ENCODE measurements at regions not wholly inside any gene's neighbourhood (a gene's known extent, or its start where the extent isn't known, plus 50 kb on each side); places are given as distances from the start of the nearest gene placed in this dataset.

- TF ChIP-seq ZBTB33 (IDR thresholded peaks at IDR 0.05; ENCODE audit: borderline replicate concordance, low read depth) (no peak), FOXM1 (IDR thresholded peaks at IDR 0.05; ENCODE audit: low read depth) (no peak), MEF2A (IDR thresholded peaks at IDR 0.05; ENCODE audit: borderline replicate concordance, low read depth) (no peak), TEAD4 (IDR thresholded peaks at IDR 0.05; ENCODE audit: borderline replicate concordance, insufficient read depth) (no peak), MXI1 (IDR thresholded peaks at IDR 0.05; ENCODE audit: low read depth, low read length) (no peak), POLR2AphosphoS5 (IDR thresholded peaks at IDR 0.05; ENCODE audit: low read depth, low read length) (no peak)
These were observed 65.5 kb downstream of the HAND2 start (continued) for GRCh38 chr4:173464481-173464880.

- no peak overlapping the region for H3K27ac ChIP-seq (ENCODE audit: low read depth in 2 of 2, low read length in 1 of 2)
- TF ChIP-seq EZH2phosphoT487 (IDR thresholded peaks at IDR 0.05; ENCODE audit: borderline replicate concordance, low read depth) (no peak), USF2 (IDR thresholded peaks at IDR 0.05; ENCODE audit: borderline replicate concordance, low read depth, low read length) (no peak), FOSL2 (IDR thresholded peaks at IDR 0.05; ENCODE audit: borderline replicate concordance, low read depth) (no peak), GABPA (IDR thresholded peaks at IDR 0.05; ENCODE audit: low read depth) (no peak), POLR2AphosphoS5 (IDR thresholded peaks at IDR 0.05; ENCODE audit: low read depth, low read length) (no peak), ZBTB33 (IDR thresholded peaks at IDR 0.05; ENCODE audit: borderline replicate concordance, low read depth) (no peak), ELF1 (IDR thresholded peaks at IDR 0.05) (no peak), MXI1 (IDR thresholded peaks at IDR 0.05; ENCODE audit: low read depth, low read length) (no peak), RFX5 (IDR thresholded peaks at IDR 0.05; ENCODE audit: low read length) (no peak), YY1 (IDR thresholded peaks at IDR 0.05; ENCODE audit: low read depth) (no peak), SMC3 (IDR thresholded peaks at IDR 0.05; ENCODE audit: low read depth, low read length) (no peak), JUND (IDR thresholded peaks at IDR 0.05) (no peak), FOXJ3 (CRISPR knock-in tag; IDR thresholded peaks at IDR 0.05) (no peak), TAF1 (IDR thresholded peaks at IDR 0.05; ENCODE audit: borderline replicate concordance, low read depth, low read length) (no peak)
- H3F3A ChIP-seq (replicated peaks; ENCODE audit: insufficient read depth), result no peaks in the 10 kb centered on the region
- no peaks in the 10 kb centered on the region for H4K20me1 ChIP-seq (ENCODE audit: insufficient read depth)
- 80% methylated on average over 2 of the region's 2 CpGs for WGBS (ENCODE audit: low lambda C conversion rate)
- POLR2A ChIA-PET, result no interaction called here
- H3K36me3 ChIP-seq (replicated peaks in 1 of 2; ENCODE audit: control insufficient read depth in 1 of 2, insufficient read depth in 2 of 2, low read length in 1 of 2), result no peaks in the 10 kb centered on the region
- H3K9me2 ChIP-seq, result no peaks in the 10 kb centered on the region
- DNase-seq, result no peak
- H3K9me3 ChIP-seq, result no peaks in the 10 kb centered on the region
- no peak overlapping the region for H3K4me3 ChIP-seq (ENCODE audit: low read depth in 2 of 2, low read length in 1 of 2)
- no peaks in the 10 kb centered on the region for H3K4me1 ChIP-seq (ENCODE audit: control insufficient read depth in 1 of 2, insufficient read depth in 2 of 2, low read depth in 1 of 2, low read length in 1 of 2)
- no peak overlapping the region for H3K4me2 ChIP-seq
- H3K27me3 ChIP-seq (ENCODE audit: insufficient read depth), result no peaks in the 10 kb centered on the region
- H3K79me2 ChIP-seq (ENCODE audit: insufficient read depth), result no peaks in the 10 kb centered on the region
- H2AFZ ChIP-seq (ENCODE audit: low read depth), result no peak overlapping the region
- no peak overlapping the region for H3K9ac ChIP-seq
- CTCF ChIA-PET, result no interaction called here
These were observed 64.9 kb upstream of the SCRG1 start for GRCh38 chr4:173463816-173464215.
